SK-N-SH (cell line): ENCODE measurements at regions not wholly inside any gene's neighbourhood (a gene's known extent, or its start where the extent isn't known, plus 50 kb on each side); places are given as distances from the start of the nearest gene placed in this dataset.

Experiments used
- CTCF ChIA-PET: fragments of 300-600, 350-600 bp; formaldehyde crosslinking; extraction: SDS; loops from one replicate; lab custom pipeline; 2021; lab: Yijun Ruan, JAX
- POLR2A ChIA-PET: fragments of 350-600 bp; sonication (Branson Sonifier 250); formaldehyde crosslinking; extraction: SDS; loops from one replicate; lab custom pipeline; 2020; ENCODE audit warnings: antibody characterized with exemption, inconsistent platforms; lab: Yijun Ruan, JAX
- DNase-seq: peaks from one replicate; pipeline ENCODE4 v3.0.0; 2012
- H2AFZ ChIP-seq: fragments of 200-600 bp; sonication (generic); 2 replicates; pipeline ENCODE4 v1.8.1; 2016; ENCODE audit warnings: antibody characterized with exemption, mild to moderate bottlenecking, low read depth
- H3F3A ChIP-seq: fragments of 200-600 bp; sonication (generic); replicated peaks from 2 replicates; pipeline ENCODE3; 2016; ENCODE audit warnings: antibody characterized with exemption, mild to moderate bottlenecking; ENCODE audit not compliant: insufficient read depth
- H3K27ac ChIP-seq, 2 experiments: fragments of 200-500 bp in 1 of 2; fragments of 200-600 bp in 1 of 2; sonication (Bioruptor generic) in 1 of 2; sonication (generic), shearing (Covaris generic) in 1 of 2; 2 replicates each; pipeline versions ENCODE4 v1.5.1 to v1.6.1; 2014 to 2016; ENCODE audit warnings: low read depth in 2 of 2, inconsistent platforms in 1 of 2, low read length in 1 of 2, mild to moderate bottlenecking in 1 of 2, mixed read lengths in 1 of 2
- H3K27me3 ChIP-seq: fragments of 200-600 bp; sonication (generic), shearing (Covaris generic); 2 replicates; pipeline ENCODE4 v1.6.1; 2016; ENCODE audit warnings: mixed run types; ENCODE audit not compliant: insufficient read depth
- H3K36me3 ChIP-seq, 2 experiments: fragments of 200-500 bp in 1 of 2; fragments of 200-600 bp in 1 of 2; sonication (Bioruptor generic) in 1 of 2; sonication (generic) in 1 of 2; replicated peaks in 1 of 2; 2 replicates each; pipeline versions ENCODE3 to v1.5.1; 2014 to 2016; ENCODE audit warnings: low read length in 1 of 2, mild to moderate bottlenecking in 1 of 2; ENCODE audit not compliant: insufficient read depth in 2 of 2, control insufficient read depth in 1 of 2
- H3K4me1 ChIP-seq, 2 experiments: fragments of 200-500 bp in 1 of 2; fragments of 200-600 bp in 1 of 2; sonication (Bioruptor generic) in 1 of 2; sonication (generic), shearing (Covaris generic) in 1 of 2; 2 replicates each; pipeline versions ENCODE4 v1.5.1 to v1.6.1; 2014 to 2016; ENCODE audit warnings: low read depth in 1 of 2, low read length in 1 of 2, mixed run types in 1 of 2; ENCODE audit not compliant: insufficient read depth in 2 of 2, control insufficient read depth in 1 of 2
- H3K4me2 ChIP-seq: fragments of 200-600 bp; sonication (generic), shearing (Covaris generic); 2 replicates; pipeline ENCODE4 v1.6.1; 2017; ENCODE audit warnings: mixed run types
- H3K4me3 ChIP-seq, 2 experiments: fragments of 200-500 bp in 1 of 2; fragments of 200-600 bp in 1 of 2; sonication (Bioruptor generic) in 1 of 2; sonication (generic), shearing (Covaris generic) in 1 of 2; 2 replicates each; pipeline versions ENCODE4 v1.5.1 to v1.8.1; 2014 to 2016; ENCODE audit warnings: low read depth in 2 of 2, inconsistent platforms in 1 of 2, low read length in 1 of 2, mild to moderate bottlenecking in 1 of 2, mixed read lengths in 1 of 2, moderate library complexity in 1 of 2
- H3K79me2 ChIP-seq: fragments of 200-600 bp; sonication (generic); 2 replicates; pipeline ENCODE4 v1.8.1; 2017; ENCODE audit warnings: mild to moderate bottlenecking; ENCODE audit not compliant: insufficient read depth
- H3K9ac ChIP-seq: fragments of 200-600 bp; sonication (generic); 2 replicates; pipeline ENCODE4 v1.6.1; 2017; ENCODE audit warnings: mixed run types
- H3K9me2 ChIP-seq: fragments of 200-600 bp; sonication (generic); 2 replicates; pipeline ENCODE4 v1.6.1; 2017; ENCODE audit warnings: mixed run types
- H3K9me3 ChIP-seq: fragments of 200-600 bp; sonication (generic); 2 replicates; pipeline ENCODE4 v1.6.1; 2017; ENCODE audit warnings: mixed run types, mild to moderate bottlenecking, moderate library complexity
- H4K20me1 ChIP-seq: fragments of 200-600 bp; sonication (generic); 2 replicates; pipeline ENCODE4 v1.6.1; 2017; ENCODE audit warnings: mild to moderate bottlenecking, mixed run types; ENCODE audit not compliant: insufficient read depth
- CHD2 ChIP-seq: fragments of 150-350 bp; IDR thresholded peaks from 2 replicates; pipeline ENCODE4 v1.6.1; 2018; ENCODE audit warnings: low read length; ENCODE audit not compliant: partially characterized antibody
- ELF1 ChIP-seq: IDR thresholded peaks from 2 replicates; pipeline ENCODE4 v1.4.0; 2012
- FOSL2 ChIP-seq: IDR thresholded peaks from 2 replicates; pipeline ENCODE4 v1.4.0; 2012; ENCODE audit warnings: low read depth, mild to moderate bottlenecking, moderate library complexity, borderline replicate concordance
- FOXJ3 ChIP-seq: sonication (generic); formaldehyde crosslinking; IDR thresholded peaks from 2 replicates; pipeline ENCODE4 v1.5.1; 2020; ENCODE audit warnings: mild to moderate bottlenecking, missing genetic modification reagents
- GATA2 ChIP-seq: sonication (generic); formaldehyde crosslinking; IDR thresholded peaks from 2 replicates; pipeline ENCODE4 v1.5.0; 2020; ENCODE audit warnings: mild to moderate bottlenecking, missing genetic modification reagents
- IRF3 ChIP-seq: fragments of 150-350 bp; IDR thresholded peaks from 2 replicates; pipeline ENCODE4 v1.6.1; 2016; ENCODE audit warnings: mild to moderate bottlenecking, low read depth, low read length
- JUND ChIP-seq: IDR thresholded peaks from 2 replicates; pipeline ENCODE4 v1.4.0; 2012
- MEF2A ChIP-seq: IDR thresholded peaks from 2 replicates; pipeline ENCODE4 v1.4.0; 2012; ENCODE audit warnings: low read depth, borderline replicate concordance
- MXI1 ChIP-seq: IDR thresholded peaks from 2 replicates; pipeline ENCODE4 v1.6.1; 2012; ENCODE audit warnings: mild to moderate bottlenecking, low read depth, low read length, improper control_type of control experiment
- NFIC ChIP-seq: IDR thresholded peaks from 2 replicates; pipeline ENCODE4 v1.4.0; 2012; ENCODE audit warnings: borderline replicate concordance
- NRF1 ChIP-seq: IDR thresholded peaks from 2 replicates; pipeline ENCODE4 v1.6.1; 2012; ENCODE audit warnings: low read depth, mild to moderate bottlenecking, low read length
- PBX3 ChIP-seq: IDR thresholded peaks from 2 replicates; pipeline ENCODE4; 2012
- POLR2AphosphoS5 ChIP-seq: IDR thresholded peaks from 2 replicates; pipeline ENCODE4 v1.6.1; 2012; ENCODE audit warnings: low read depth, low read length
- RFX5 ChIP-seq: IDR thresholded peaks from 2 replicates; pipeline ENCODE4 v1.6.1; 2012; ENCODE audit warnings: mild to moderate bottlenecking, improper control_type of control experiment, low read length
- RXRA ChIP-seq: IDR thresholded peaks from 2 replicates; pipeline ENCODE4 v1.4.0; 2012; ENCODE audit warnings: low read depth, mild to moderate bottlenecking, borderline replicate concordance
- SMC3 ChIP-seq: IDR thresholded peaks from 2 replicates; pipeline ENCODE4 v1.6.1; 2012; ENCODE audit warnings: low read depth, low read length, improper control_type of control experiment
- TEAD4 ChIP-seq: IDR thresholded peaks from 2 replicates; pipeline ENCODE4 v1.4.0; 2012; ENCODE audit warnings: mild to moderate bottlenecking, borderline replicate concordance; ENCODE audit not compliant: insufficient read depth
- USF1 ChIP-seq: IDR thresholded peaks from 2 replicates; pipeline ENCODE4 v1.4.0; 2012; ENCODE audit warnings: low read depth, borderline replicate concordance
- ZBTB33 ChIP-seq: IDR thresholded peaks from 2 replicates; pipeline ENCODE4 v1.4.0; 2012; ENCODE audit warnings: low read depth, borderline replicate concordance
- WGBS: methylation state at CpG from one replicate; pipeline ENCODE4 v1.1.6; 2017; ENCODE audit warnings: low lambda C conversion rate; 5-methylcytosine and 5-hydroxymethylcytosine counted together

GRCh38 chr1:72690871-72691270, 408.5 kb upstream of the NEGR1 start:
- H3K9ac ChIP-seq, result no peak overlapping the region
- TF ChIP-seq FOXJ3 (CRISPR knock-in tag) (no peak), ZBTB33 (no peak), TEAD4 (no peak)
- H3K4me1 ChIP-seq, result no peaks in the 10 kb centered on the region
- H3K9me3 ChIP-seq, result no peaks in the 10 kb centered on the region
- no peak overlapping the region for H2AFZ ChIP-seq
- H3K36me3 ChIP-seq, result no peaks in the 10 kb centered on the region
- no peak overlapping the region for H3K4me2 ChIP-seq
- no peak overlapping the region for H3K27ac ChIP-seq
- no peaks in the 10 kb centered on the region for H4K20me1 ChIP-seq
- POLR2A ChIA-PET, result no interaction called here
- no peaks in the 10 kb centered on the region for H3K79me2 ChIP-seq
- no peaks in the 10 kb centered on the region for H3K27me3 ChIP-seq
- CTCF ChIA-PET, result no interaction called here
- H3F3A ChIP-seq, result no peaks in the 10 kb centered on the region
- DNase-seq, result no peak
- no peak overlapping the region for H3K4me3 ChIP-seq
- H3K9me2 ChIP-seq, result no peaks in the 10 kb centered on the region

- POLR2A ChIA-PET, result no interaction called here
- H3K27me3 ChIP-seq, result no peaks in the 10 kb centered on the region
- no peaks in the 10 kb centered on the region for H4K20me1 ChIP-seq
- no peak for TF ChIP-seq POLR2AphosphoS5
- no peak for TF ChIP-seq GATA2 (CRISPR knock-in tag)
- TF ChIP-seq IRF3, result no peak
- TF ChIP-seq ZBTB33, result no peak
- TF ChIP-seq PBX3, result no peak
- TF ChIP-seq MXI1, result no peak
- no peak for TF ChIP-seq CHD2
- TF ChIP-seq RXRA, result no peak
- TF ChIP-seq MEF2A, result no peak
- no peak for TF ChIP-seq NFIC
- TF ChIP-seq FOSL2, result no peak
- no peak for TF ChIP-seq USF1
- no peak for TF ChIP-seq ELF1
- TF ChIP-seq RFX5, result no peak
- no peak for TF ChIP-seq NRF1
- no peak for TF ChIP-seq SMC3
- TF ChIP-seq JUND, result no peak
- TF ChIP-seq TEAD4, result no peak
- no peaks in the 10 kb centered on the region for H3K4me1 ChIP-seq
- no peak overlapping the region for H3K4me3 ChIP-seq
- H3F3A ChIP-seq, result no peaks in the 10 kb centered on the region
- no peaks in the 10 kb centered on the region for H3K9me3 ChIP-seq
- CTCF ChIA-PET, result no interaction called here
- no peak overlapping the region for H3K27ac ChIP-seq
- H2AFZ ChIP-seq, result no peak overlapping the region
- no peak overlapping the region for H3K9ac ChIP-seq
- H3K79me2 ChIP-seq, result no peaks in the 10 kb centered on the region
- no peak overlapping the region for H3K4me2 ChIP-seq
- H3K36me3 ChIP-seq, result no peaks in the 10 kb centered on the region
- 34% methylated on average over 4 of the region's 4 CpGs for WGBS
- no peak for DNase-seq
- no peaks in the 10 kb centered on the region for H3K9me2 ChIP-seq
These were observed 396.3 kb upstream of the NEGR1 start for GRCh38 chr1:72678683-72679082.
